Suprapubic skin (tissue), 4 donors: ENCODE measurements at regions not wholly inside any gene's neighbourhood (a gene's known extent, or its start where the extent isn't known, plus 50 kb on each side); places are given as distances from the start of the nearest gene placed in this dataset.

Experiments
- EP300 ChIP-seq: sonication (generic); formaldehyde crosslinking; IDR thresholded peaks from one replicate; pipeline ENCODE4 v1.6.1; 2017; ENCODE audit warnings: antibody characterized with exemption
- POLR2A ChIP-seq, 2 donors: fragments of 450-650 bp; IDR thresholded peaks; one replicate each; pipeline ENCODE4 v1.6.1; 2017; ENCODE audit warnings: antibody characterized with exemption in 2 of 2, mild to moderate bottlenecking in 2 of 2, moderate library complexity in 2 of 2
- POLR2AphosphoS5 ChIP-seq, 3 donors: sonication (generic); formaldehyde crosslinking; IDR thresholded peaks; one replicate each; pipeline ENCODE4 v1.6.1; 2017; ENCODE audit warnings: antibody characterized with exemption in 3 of 3
- TF ChIP-seq, protein P1 (sequence below), 2 donors: fragments of 200-600 bp in 1 of 2; fragments of 450-650 bp in 1 of 2; sonication (generic) in 1 of 2; IDR thresholded peaks; one replicate each; pipeline ENCODE4 v1.5.1; 2016 to 2019; ENCODE audit warnings: antibody characterized with exemption in 2 of 2, mild to moderate bottlenecking in 1 of 2, moderate library complexity in 1 of 2

- TF ChIP-seq POLR2A (IDR thresholded peaks at IDR 0.05) (no peak), EP300 (no peak), POLR2AphosphoS5 (IDR thresholded peaks at IDR 0.05) (no peak)
- TF ChIP-seq, protein P1, sequence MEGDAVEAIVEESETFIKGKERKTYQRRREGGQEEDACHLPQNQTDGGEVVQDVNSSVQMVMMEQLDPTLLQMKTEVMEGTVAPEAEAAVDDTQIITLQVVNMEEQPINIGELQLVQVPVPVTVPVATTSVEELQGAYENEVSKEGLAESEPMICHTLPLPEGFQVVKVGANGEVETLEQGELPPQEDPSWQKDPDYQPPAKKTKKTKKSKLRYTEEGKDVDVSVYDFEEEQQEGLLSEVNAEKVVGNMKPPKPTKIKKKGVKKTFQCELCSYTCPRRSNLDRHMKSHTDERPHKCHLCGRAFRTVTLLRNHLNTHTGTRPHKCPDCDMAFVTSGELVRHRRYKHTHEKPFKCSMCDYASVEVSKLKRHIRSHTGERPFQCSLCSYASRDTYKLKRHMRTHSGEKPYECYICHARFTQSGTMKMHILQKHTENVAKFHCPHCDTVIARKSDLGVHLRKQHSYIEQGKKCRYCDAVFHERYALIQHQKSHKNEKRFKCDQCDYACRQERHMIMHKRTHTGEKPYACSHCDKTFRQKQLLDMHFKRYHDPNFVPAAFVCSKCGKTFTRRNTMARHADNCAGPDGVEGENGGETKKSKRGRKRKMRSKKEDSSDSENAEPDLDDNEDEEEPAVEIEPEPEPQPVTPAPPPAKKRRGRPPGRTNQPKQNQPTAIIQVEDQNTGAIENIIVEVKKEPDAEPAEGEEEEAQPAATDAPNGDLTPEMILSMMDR (IDR thresholded peaks at IDR 0.05), result no peak
These were observed 1697.1 kb downstream of the MAT2B start for GRCh38 chr5:165202519-165202910.
